ENCODE measurements at regions not wholly inside any gene's neighbourhood (a gene's known extent, or its start where the extent isn't known, plus 50 kb on each side); places are given as distances from the start of the nearest gene placed in this dataset.

GRCh38 chr9:115411516-115411915 is 293.6 kb upstream of the TNC start:
- TF ChIP-seq POLR2A (IDR thresholded peaks at IDR 0.05; ENCODE audit: low read length): no peak
- no peak for TF ChIP-seq CTCF (IDR thresholded peaks at IDR 0.05)
- no peak for TF ChIP-seq BHLHE40 (IDR thresholded peaks at IDR 0.05; ENCODE audit: low read depth, low read length)
